A673 (cell line): ENCODE measurements at regions not wholly inside any gene's neighbourhood (a gene's known extent, or its start where the extent isn't known, plus 50 kb on each side); places are given as distances from the start of the nearest gene placed in this dataset.

Source experiments
- CTCF ChIP-seq: fragments of 300-800, 200-600 bp; sonication (generic); conservative IDR thresholded peaks from 2 replicates; pipeline ENCODE4 v1.5.1; 2017; ENCODE audit warnings: low read depth, mild to moderate bottlenecking, antibody characterized with exemption, low read length, moderate library complexity, mixed read lengths
- EZH2 ChIP-seq: fragments of 200-600 bp; sonication (generic); IDR thresholded peaks from 2 replicates; pipeline ENCODE4 v1.6.1; 2017; ENCODE audit warnings: borderline replicate concordance, low read depth, mild to moderate bottlenecking, mixed read lengths, antibody characterized with exemption, low read length; ENCODE audit not compliant: poor library complexity, severe bottlenecking

DNA sequence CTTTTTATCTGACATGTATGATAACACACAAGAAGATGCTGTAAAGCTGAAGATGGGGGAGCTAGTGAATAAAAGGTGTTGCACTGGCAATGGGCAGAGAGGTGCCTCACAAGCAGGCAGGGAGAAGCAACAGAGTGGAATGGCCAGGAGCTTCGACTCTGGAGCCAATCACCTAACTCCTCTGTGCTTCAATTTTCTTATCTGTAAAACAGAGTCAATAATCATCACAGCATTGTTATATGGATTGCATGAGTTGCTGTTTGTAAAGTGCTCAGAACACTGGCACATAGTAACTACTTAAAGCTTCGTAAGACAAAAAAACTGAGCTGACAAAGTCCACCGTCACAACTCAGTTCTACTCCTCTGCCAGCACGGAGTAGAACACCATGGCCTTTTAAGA lies 254.2 kb upstream of the POM121L12 start:
- no peak for TF ChIP-seq CTCF
- TF ChIP-seq EZH2, result no peak
